ENCODE measurements at regions not wholly inside any gene's neighbourhood (a gene's known extent, or its start where the extent isn't known, plus 50 kb on each side); places are given as distances from the start of the nearest gene placed in this dataset.

- Mint-ChIP-seq H3K27me3 (peaks cover 18% of the 10 kb centered on the region), H3K27ac (no peak overlapping the region), H3K36me3 (ENCODE audit: low read depth) (no peaks in the 10 kb centered on the region), H3K4me1 (peaks cover 4% of the 10 kb centered on the region), H3K4me3 (no peak overlapping the region), H3K9me3 (no peaks in the 10 kb centered on the region)
- no peak for ATAC-seq (replicated peaks)
Measured at GRCh38 chr10:131474416-131474815, 162.9 kb upstream of the TCERG1L start.

GRCh38 chr10:131475043-131475442 lies 163.5 kb upstream of the TCERG1L start:
- peaks cover 4% of the 10 kb centered on the region for H3K4me1 Mint-ChIP-seq
- no peak for ATAC-seq (replicated peaks)
- H3K27ac Mint-ChIP-seq: no peak overlapping the region
- H3K36me3 Mint-ChIP-seq (ENCODE audit: low read depth): no peaks in the 10 kb centered on the region
- H3K9me3 Mint-ChIP-seq: no peaks in the 10 kb centered on the region
- H3K27me3 Mint-ChIP-seq: peaks cover 18% of the 10 kb centered on the region
- no peak overlapping the region for H3K4me3 Mint-ChIP-seq

GRCh38 chr10:131475803-131476202 lies 164.3 kb upstream of the TCERG1L start:
- Mint-ChIP-seq H3K4me3 (no peak overlapping the region), H3K9me3 (no peaks in the 10 kb centered on the region), H3K27ac (no peak overlapping the region), H3K27me3 (peaks cover 20% of the 10 kb centered on the region), H3K4me1 (peaks cover 4% of the 10 kb centered on the region), H3K36me3 (ENCODE audit: low read depth) (no peaks in the 10 kb centered on the region)
- no peak for ATAC-seq (replicated peaks)

GRCh38 chr10:131477457-131478121 lies 166.1 kb upstream of the TCERG1L start:
- Mint-ChIP-seq H3K36me3 (ENCODE audit: low read depth) (no peaks in the 10 kb centered on the region), H3K9me3 (peaks cover 4% of the 10 kb centered on the region), H3K27me3 (peaks cover 10% of the 10 kb centered on the region), H3K4me3 (no peak overlapping the region), H3K4me1 (peaks cover 4% of the 10 kb centered on the region), H3K27ac (no peak overlapping the region)
- no peak for ATAC-seq (replicated peaks)

GRCh38 chr10:131478377-131478989 lies 167.0 kb upstream of the TCERG1L start:
- ATAC-seq (replicated peaks): no peak

GRCh38 chr10:131480066-131480465 lies 168.5 kb upstream of the TCERG1L start:
- H3K27ac Mint-ChIP-seq: no peak overlapping the region
- peaks cover 8% of the 10 kb centered on the region for H3K9me3 Mint-ChIP-seq
- no peak overlapping the region for H3K4me3 Mint-ChIP-seq
- no peak for ATAC-seq (replicated peaks)
- H3K36me3 Mint-ChIP-seq (ENCODE audit: low read depth): no peaks in the 10 kb centered on the region
- H3K4me1 Mint-ChIP-seq: peaks cover 4% of the 10 kb centered on the region
- peaks cover 6% of the 10 kb centered on the region for H3K27me3 Mint-ChIP-seq

More at GRCh38 chr10:131478377-131478989, 167.0 kb upstream of the TCERG1L start:
- no peak overlapping the region for H3K27ac Mint-ChIP-seq
- H3K4me1 Mint-ChIP-seq: peaks cover 4% of the 10 kb centered on the region
- peaks cover 4% of the 10 kb centered on the region for H3K9me3 Mint-ChIP-seq
- H3K27me3 Mint-ChIP-seq: peaks cover 6% of the 10 kb centered on the region
- no peak overlapping the region for H3K4me3 Mint-ChIP-seq
- no peaks in the 10 kb centered on the region for H3K36me3 Mint-ChIP-seq (ENCODE audit: low read depth)

GRCh38 chr10:131480861-131481260 lies 169.3 kb upstream of the TCERG1L start:
- Mint-ChIP-seq H3K27ac (no peak overlapping the region), H3K4me1 (peaks cover 4% of the 10 kb centered on the region), H3K27me3 (peaks cover 6% of the 10 kb centered on the region), H3K9me3 (peaks cover 8% of the 10 kb centered on the region), H3K36me3 (ENCODE audit: low read depth) (no peaks in the 10 kb centered on the region), H3K4me3 (no peak overlapping the region)
- ATAC-seq (replicated peaks): no peak

GRCh38 chr10:131485732-131486131 lies 174.2 kb upstream of the TCERG1L start:
- Mint-ChIP-seq H3K27ac (no peak overlapping the region), H3K4me1 (no peaks in the 10 kb centered on the region), H3K9me3 (peaks cover 8% of the 10 kb centered on the region), H3K36me3 (ENCODE audit: low read depth) (no peaks in the 10 kb centered on the region), H3K27me3 (no peaks in the 10 kb centered on the region), H3K4me3 (no peak overlapping the region)
- no peak for ATAC-seq (replicated peaks)

GRCh38 chr10:131487822-131488221 lies 176.3 kb upstream of the TCERG1L start:
- no peaks in the 10 kb centered on the region for H3K36me3 Mint-ChIP-seq (ENCODE audit: low read depth)
- no peaks in the 10 kb centered on the region for H3K4me1 Mint-ChIP-seq
- H3K27me3 Mint-ChIP-seq: no peaks in the 10 kb centered on the region
- H3K9me3 Mint-ChIP-seq: peaks cover 4% of the 10 kb centered on the region
- no peak overlapping the region for H3K27ac Mint-ChIP-seq
- no peak for ATAC-seq (replicated peaks)
- H3K4me3 Mint-ChIP-seq: no peak overlapping the region

GRCh38 chr10:131490991-131491594 lies 179.6 kb upstream of the TCERG1L start:
- H3K4me1 Mint-ChIP-seq: no peaks in the 10 kb centered on the region
- no peaks in the 10 kb centered on the region for H3K9me3 Mint-ChIP-seq
- H3K27me3 Mint-ChIP-seq: no peaks in the 10 kb centered on the region
- ATAC-seq (replicated peaks): no peak
- no peak overlapping the region for H3K4me3 Mint-ChIP-seq
- H3K36me3 Mint-ChIP-seq (ENCODE audit: low read depth): no peaks in the 10 kb centered on the region
- H3K27ac Mint-ChIP-seq: no peak overlapping the region

GRCh38 chr10:131492211-131492857 lies 180.8 kb upstream of the TCERG1L start:
- Mint-ChIP-seq H3K9me3 (no peaks in the 10 kb centered on the region), H3K36me3 (ENCODE audit: low read depth) (no peaks in the 10 kb centered on the region), H3K27ac (no peak overlapping the region), H3K4me1 (no peaks in the 10 kb centered on the region), H3K27me3 (no peaks in the 10 kb centered on the region), H3K4me3 (no peak overlapping the region)
- no peak for ATAC-seq (replicated peaks)

GRCh38 chr10:131493432-131493831 lies 181.9 kb upstream of the TCERG1L start:
- Mint-ChIP-seq H3K36me3 (ENCODE audit: low read depth) (no peaks in the 10 kb centered on the region), H3K4me3 (no peak overlapping the region), H3K27me3 (no peaks in the 10 kb centered on the region), H3K4me1 (no peaks in the 10 kb centered on the region), H3K27ac (no peak overlapping the region), H3K9me3 (no peaks in the 10 kb centered on the region)
- no peak for ATAC-seq (replicated peaks)

- no peak for ATAC-seq (replicated peaks)
- H3K36me3 Mint-ChIP-seq (ENCODE audit: low read depth): no peaks in the 10 kb centered on the region
Measured at GRCh38 chr10:131494451-131494850, 182.9 kb upstream of the TCERG1L start.

GRCh38 chr10:131495224-131495623 lies 183.7 kb upstream of the TCERG1L start:
- Mint-ChIP-seq H3K27ac (no peak overlapping the region), H3K9me3 (no peaks in the 10 kb centered on the region), H3K36me3 (ENCODE audit: low read depth) (no peaks in the 10 kb centered on the region), H3K4me3 (no peak overlapping the region), H3K27me3 (no peaks in the 10 kb centered on the region), H3K4me1 (no peaks in the 10 kb centered on the region)
- no peak for ATAC-seq (replicated peaks)

More at GRCh38 chr10:131494451-131494850, 182.9 kb upstream of the TCERG1L start:
- Mint-ChIP-seq H3K27me3 (no peaks in the 10 kb centered on the region), H3K27ac (no peak overlapping the region), H3K9me3 (no peaks in the 10 kb centered on the region), H3K4me1 (no peaks in the 10 kb centered on the region), H3K4me3 (no peak overlapping the region)

GRCh38 chr10:131495892-131496291 lies 184.4 kb upstream of the TCERG1L start:
- no peak for ATAC-seq (replicated peaks)
- Mint-ChIP-seq H3K9me3 (no peaks in the 10 kb centered on the region), H3K4me1 (no peaks in the 10 kb centered on the region), H3K4me3 (no peak overlapping the region), H3K36me3 (ENCODE audit: low read depth) (no peaks in the 10 kb centered on the region), H3K27me3 (no peaks in the 10 kb centered on the region), H3K27ac (no peak overlapping the region)

Data from activated T-helper 17 cell treated with anti-CD3 and anti-CD28 coated beads, Interleukin-2, amount 50 U/mL, for 72 hours (primary cell).